Loucy (cell line): ENCODE measurements at regions not wholly inside any gene's neighbourhood (a gene's known extent, or its start where the extent isn't known, plus 50 kb on each side); places are given as distances from the start of the nearest gene placed in this dataset.
A peak's percentile ranks its signal among the peaks of the same experiment; 100 is the strongest.

ENCODE experiments used
- H2AFZ ChIP-seq: fragments of 200-600 bp; sonication (generic); 2 replicates; pipeline ENCODE4 v1.6.0; 2016; ENCODE audit warnings: antibody characterized with exemption, mild to moderate bottlenecking, low read length, moderate library complexity
- H3F3A ChIP-seq: fragments of 200-600 bp; 2 replicates; pipeline ENCODE4 v1.6.0; 2016; ENCODE audit warnings: antibody characterized with exemption, low read depth, mild to moderate bottlenecking
- H3K27me3 ChIP-seq: fragments of 200-600 bp; sonication (generic); 2 replicates; pipeline ENCODE4 v1.6.1; 2014; ENCODE audit warnings: low read length, mild to moderate bottlenecking; ENCODE audit not compliant: insufficient read depth, poor library complexity, severe bottlenecking
- H3K36me3 ChIP-seq: fragments of 200-600 bp; sonication (generic); 2 replicates; pipeline ENCODE4 v1.6.1; 2016; ENCODE audit warnings: low read length; ENCODE audit not compliant: insufficient read depth
- H3K4me1 ChIP-seq: fragments of 200-600 bp; sonication (generic); 2 replicates; pipeline ENCODE4 v1.5.1; 2014; ENCODE audit warnings: low read length, mild to moderate bottlenecking; ENCODE audit not compliant: insufficient read depth, poor library complexity, severe bottlenecking
- H3K4me2 ChIP-seq: fragments of 200-600 bp; sonication (generic); 2 replicates; pipeline ENCODE4 v1.6.0; 2014; ENCODE audit warnings: antibody characterized with exemption, low read length, low read depth, mild to moderate bottlenecking; ENCODE audit not compliant: poor library complexity, severe bottlenecking
- H3K4me3 ChIP-seq: fragments of 200-600 bp; sonication (generic); 2 replicates; pipeline ENCODE4 v1.5.1; 2014; ENCODE audit warnings: low read length, mild to moderate bottlenecking, mixed read lengths; ENCODE audit not compliant: poor library complexity, severe bottlenecking
- H3K79me2 ChIP-seq: fragments of 200-600 bp; sonication (generic); 2 replicates; pipeline ENCODE4 v1.6.1; 2014; ENCODE audit warnings: low read length; ENCODE audit not compliant: insufficient read depth
- H3K9ac ChIP-seq: fragments of 200-600 bp; sonication (generic); 2 replicates; pipeline ENCODE4 v1.6.0; 2014; ENCODE audit warnings: mild to moderate bottlenecking, low read depth, low read length, moderate library complexity; ENCODE audit not compliant: poor library complexity, severe bottlenecking
- H3K9me2 ChIP-seq: fragments of 200-600 bp; sonication (generic); replicated peaks from 2 replicates; pipeline ENCODE4 v1.6.1; 2016; ENCODE audit warnings: low read depth, low read length, mixed read lengths
- H3K9me3 ChIP-seq: fragments of 200-600 bp; sonication (generic); 2 replicates; pipeline ENCODE4 v1.6.1; 2014; ENCODE audit warnings: mild to moderate bottlenecking, antibody characterized with exemption, low read length, low read depth; ENCODE audit not compliant: insufficient read depth
- H4K20me1 ChIP-seq: fragments of 200-600 bp; sonication (generic); 2 replicates; pipeline ENCODE4 v1.6.0; 2014; ENCODE audit warnings: antibody characterized with exemption, low read length, mild to moderate bottlenecking; ENCODE audit not compliant: insufficient read depth, poor library complexity, severe bottlenecking
- EZH2phosphoT487 ChIP-seq: fragments of 200-600 bp; IDR thresholded peaks from 2 replicates; pipeline ENCODE4 v1.6.1; 2018; ENCODE audit warnings: antibody characterized with exemption, mild to moderate bottlenecking, moderate library complexity, borderline replicate concordance
- TF ChIP-seq, protein P1 (sequence below): fragments of 200-600 bp; sonication (generic); conservative IDR thresholded peaks from 2 replicates; pipeline ENCODE4 v1.5.1; 2014; ENCODE audit warnings: mild to moderate bottlenecking, antibody characterized with exemption, low read length

DNA sequence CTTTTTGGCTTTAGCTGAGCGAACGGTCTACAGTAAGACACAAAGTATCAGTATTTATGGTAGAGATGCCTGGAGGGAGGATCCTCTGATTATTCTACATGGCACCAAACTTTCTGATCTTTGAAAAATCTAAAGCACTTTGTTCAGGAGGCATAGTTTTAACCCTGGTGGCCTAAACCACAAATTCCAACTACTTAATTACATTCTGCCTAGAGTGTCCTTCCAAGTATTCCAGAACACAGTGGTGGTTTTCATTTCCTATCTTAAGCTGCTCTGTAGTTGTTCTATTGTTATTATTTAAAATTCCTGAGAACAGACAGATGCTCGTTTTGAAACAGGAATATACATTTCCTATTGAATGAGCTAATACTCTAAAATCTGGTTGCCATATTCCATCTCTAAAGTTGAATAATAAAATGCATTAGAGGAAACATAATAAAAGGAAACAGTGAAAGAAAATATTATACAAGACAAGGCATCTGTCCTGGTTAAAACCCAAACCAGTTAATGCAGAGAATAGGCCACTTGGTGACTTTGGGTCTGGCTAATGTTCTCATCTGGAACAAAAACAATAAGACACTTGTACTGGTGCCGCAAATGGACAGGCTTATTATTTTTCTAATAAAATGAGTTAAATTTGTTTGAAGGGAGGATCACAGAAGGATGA lies 657.4 kb downstream of the SPRY1 start:
- H3K9me3 ChIP-seq, result no peaks in the 10 kb centered on the region
- H3K36me3 ChIP-seq, result no peaks in the 10 kb centered on the region
- H3K4me3 ChIP-seq, result no peak overlapping the region
- no peaks in the 10 kb centered on the region for H3K79me2 ChIP-seq
- H4K20me1 ChIP-seq, result no peaks in the 10 kb centered on the region
- H3F3A ChIP-seq, result no peaks in the 10 kb centered on the region
- H3K4me1 ChIP-seq, result no peaks in the 10 kb centered on the region
- no peaks in the 10 kb centered on the region for H3K9me2 ChIP-seq
- no peak for TF ChIP-seq EZH2phosphoT487
- TF ChIP-seq, protein P1, sequence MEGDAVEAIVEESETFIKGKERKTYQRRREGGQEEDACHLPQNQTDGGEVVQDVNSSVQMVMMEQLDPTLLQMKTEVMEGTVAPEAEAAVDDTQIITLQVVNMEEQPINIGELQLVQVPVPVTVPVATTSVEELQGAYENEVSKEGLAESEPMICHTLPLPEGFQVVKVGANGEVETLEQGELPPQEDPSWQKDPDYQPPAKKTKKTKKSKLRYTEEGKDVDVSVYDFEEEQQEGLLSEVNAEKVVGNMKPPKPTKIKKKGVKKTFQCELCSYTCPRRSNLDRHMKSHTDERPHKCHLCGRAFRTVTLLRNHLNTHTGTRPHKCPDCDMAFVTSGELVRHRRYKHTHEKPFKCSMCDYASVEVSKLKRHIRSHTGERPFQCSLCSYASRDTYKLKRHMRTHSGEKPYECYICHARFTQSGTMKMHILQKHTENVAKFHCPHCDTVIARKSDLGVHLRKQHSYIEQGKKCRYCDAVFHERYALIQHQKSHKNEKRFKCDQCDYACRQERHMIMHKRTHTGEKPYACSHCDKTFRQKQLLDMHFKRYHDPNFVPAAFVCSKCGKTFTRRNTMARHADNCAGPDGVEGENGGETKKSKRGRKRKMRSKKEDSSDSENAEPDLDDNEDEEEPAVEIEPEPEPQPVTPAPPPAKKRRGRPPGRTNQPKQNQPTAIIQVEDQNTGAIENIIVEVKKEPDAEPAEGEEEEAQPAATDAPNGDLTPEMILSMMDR, result no peak
- H2AFZ ChIP-seq, result no peak overlapping the region
- H3K9ac ChIP-seq, result no peak overlapping the region
- H3K4me2 ChIP-seq, result no peak overlapping the region
- no peaks in the 10 kb centered on the region for H3K27me3 ChIP-seq

DNA sequence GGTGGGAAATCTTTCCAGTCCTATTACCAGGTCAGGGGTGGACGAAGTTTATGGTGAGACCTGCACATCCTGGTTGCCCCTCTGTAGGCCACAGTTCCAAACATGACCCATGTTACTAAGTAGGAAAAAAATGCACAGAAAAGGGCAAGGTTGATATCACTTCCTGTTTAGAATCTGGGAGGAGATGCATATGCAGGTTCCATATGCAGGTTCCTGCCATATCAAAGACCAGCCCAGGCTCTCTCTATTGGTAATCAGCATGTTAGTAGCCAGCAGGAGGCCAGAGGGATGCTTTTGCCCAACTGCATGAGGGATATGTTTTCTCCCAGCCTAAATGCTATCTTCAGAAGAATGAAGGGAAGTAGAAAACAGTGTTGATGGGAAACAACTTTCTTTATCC lies 657.2 kb downstream of the ANKRD50 start:
- Histone ChIP-seq H3K4me1 (peaks cover 4% of the 10 kb centered on the region), H4K20me1 (no peaks in the 10 kb centered on the region), H3K27me3 (no peaks in the 10 kb centered on the region), H3K79me2 (no peaks in the 10 kb centered on the region), H3K9ac (no peak overlapping the region), H3F3A (no peaks in the 10 kb centered on the region), H3K4me2 (no peak overlapping the region), H3K9me3 (no peaks in the 10 kb centered on the region), H3K36me3 (no peaks in the 10 kb centered on the region), H3K9me2 (no peaks in the 10 kb centered on the region), H2AFZ (peak overlapping the region; percentile 18; the same call in 1 of the 2 replicates), H3K4me3 (no peak overlapping the region)
- TF ChIP-seq, protein P1, result no peak
- no peak for TF ChIP-seq EZH2phosphoT487

DNA sequence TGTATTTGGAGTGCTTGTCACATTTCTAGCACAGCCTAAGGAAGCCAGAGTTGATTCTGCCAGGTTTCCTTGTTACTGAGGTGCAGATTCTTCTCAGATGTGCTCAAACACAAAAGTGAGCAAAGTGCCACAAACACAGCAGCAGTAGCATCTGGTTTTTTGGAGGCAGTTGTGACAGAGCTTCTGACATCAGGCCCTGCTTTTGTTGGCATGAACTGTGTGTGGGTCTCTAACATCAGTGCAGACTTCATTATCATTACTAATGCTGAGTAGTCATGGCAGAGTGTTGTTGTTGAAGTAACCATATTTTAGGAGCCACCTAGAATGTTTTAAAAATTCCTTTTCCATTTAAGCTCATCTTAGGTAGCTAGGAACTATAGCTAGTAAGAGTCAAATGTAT lies 656.6 kb downstream of the ANKRD50 start:
- peak overlapping the region; percentile 18; the same call in 1 of the 2 replicates for H2AFZ ChIP-seq
- no peaks in the 10 kb centered on the region for H3K9me2 ChIP-seq
- H3K79me2 ChIP-seq, result no peaks in the 10 kb centered on the region
- H4K20me1 ChIP-seq, result no peaks in the 10 kb centered on the region
- no peak overlapping the region for H3K4me2 ChIP-seq
- TF ChIP-seq, protein P1, result no peak
- TF ChIP-seq EZH2phosphoT487, result no peak
- H3K9ac ChIP-seq, result no peak overlapping the region
- H3K27me3 ChIP-seq, result no peaks in the 10 kb centered on the region
- H3K36me3 ChIP-seq, result no peaks in the 10 kb centered on the region
- peaks cover 4% of the 10 kb centered on the region for H3K4me1 ChIP-seq
- H3K9me3 ChIP-seq, result no peaks in the 10 kb centered on the region
- no peak overlapping the region for H3K4me3 ChIP-seq
- no peaks in the 10 kb centered on the region for H3F3A ChIP-seq
